NCI-H2029 (cell line): ENCODE measurements at regions not wholly inside any gene's neighbourhood (a gene's known extent, or its start where the extent isn't known, plus 50 kb on each side); places are given as distances from the start of the nearest gene placed in this dataset.

Experiments used
- DNase-seq: peaks from one replicate; lab custom pipeline; 2025; lab: John Stamatoyannopoulos, UW

DNA sequence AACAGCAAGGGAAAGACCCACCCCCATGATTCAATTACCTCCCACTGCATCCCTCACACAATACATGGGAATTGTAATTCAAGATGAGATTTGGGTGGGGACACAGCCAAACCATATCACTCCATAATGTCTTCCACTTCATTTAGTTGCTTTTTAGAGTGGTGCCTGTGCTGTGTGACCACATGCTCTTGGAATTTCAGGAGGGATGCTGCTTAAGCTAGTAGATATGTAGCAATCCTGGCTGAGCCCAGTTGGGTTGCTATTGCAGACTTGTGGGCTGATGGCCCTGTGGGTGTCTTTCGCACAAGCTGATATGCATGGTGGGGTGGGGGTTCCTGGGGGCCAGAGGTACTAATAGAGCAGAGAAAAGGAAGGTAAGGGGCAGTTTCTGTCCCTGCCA lies 160.4 kb upstream of the SYT6 start:
- DNase-seq: no peak

DNA sequence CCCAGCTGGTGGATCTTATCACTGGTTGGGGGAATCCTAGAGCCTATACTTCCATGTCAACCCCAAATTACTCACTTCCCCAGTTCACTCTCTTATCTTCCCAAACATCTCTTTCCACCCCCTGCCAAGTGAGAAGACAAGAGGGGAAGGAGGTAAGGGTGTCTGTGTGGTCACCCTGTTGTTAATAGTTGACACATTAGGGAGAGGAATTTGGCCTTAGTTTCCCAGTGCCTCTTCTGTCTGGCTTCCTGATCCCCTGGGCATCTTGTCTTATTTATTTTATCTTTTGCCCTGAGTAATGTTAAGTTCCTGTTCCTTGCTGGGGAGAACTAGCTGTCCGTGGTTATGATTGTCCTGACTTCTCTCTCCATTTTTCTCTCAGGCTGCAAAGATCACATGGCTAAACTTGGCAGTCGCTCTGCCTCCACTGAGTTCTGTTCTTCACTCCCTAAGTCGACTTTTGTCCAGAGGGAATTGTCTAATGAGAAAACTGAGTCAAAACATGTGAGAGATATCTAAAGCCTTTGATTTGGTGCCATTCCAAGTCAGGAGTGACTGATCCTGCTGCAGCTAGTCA lies 157.1 kb upstream of the SYT6 start:
- no peak for DNase-seq

DNA sequence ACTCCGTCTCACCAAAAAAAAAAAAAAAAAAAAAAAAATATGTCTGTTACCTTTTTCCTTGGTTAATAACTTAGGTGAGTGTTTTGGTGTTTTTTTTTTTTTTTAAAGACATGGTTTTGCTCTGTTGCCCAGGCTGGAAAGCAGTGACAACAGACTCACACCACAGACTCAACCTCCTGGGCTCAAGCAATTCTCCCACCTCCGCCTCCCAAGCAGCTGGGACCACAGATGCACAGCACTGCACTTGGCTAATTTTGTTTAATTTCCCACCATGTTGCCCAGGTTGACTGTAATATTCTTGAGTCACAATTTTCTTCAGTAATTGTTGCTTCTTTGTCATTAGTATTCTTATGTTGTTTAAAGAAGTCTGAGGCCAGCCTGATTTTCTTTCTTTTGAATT lies 149.2 kb upstream of the SYT6 start:
- no peak for DNase-seq

DNA sequence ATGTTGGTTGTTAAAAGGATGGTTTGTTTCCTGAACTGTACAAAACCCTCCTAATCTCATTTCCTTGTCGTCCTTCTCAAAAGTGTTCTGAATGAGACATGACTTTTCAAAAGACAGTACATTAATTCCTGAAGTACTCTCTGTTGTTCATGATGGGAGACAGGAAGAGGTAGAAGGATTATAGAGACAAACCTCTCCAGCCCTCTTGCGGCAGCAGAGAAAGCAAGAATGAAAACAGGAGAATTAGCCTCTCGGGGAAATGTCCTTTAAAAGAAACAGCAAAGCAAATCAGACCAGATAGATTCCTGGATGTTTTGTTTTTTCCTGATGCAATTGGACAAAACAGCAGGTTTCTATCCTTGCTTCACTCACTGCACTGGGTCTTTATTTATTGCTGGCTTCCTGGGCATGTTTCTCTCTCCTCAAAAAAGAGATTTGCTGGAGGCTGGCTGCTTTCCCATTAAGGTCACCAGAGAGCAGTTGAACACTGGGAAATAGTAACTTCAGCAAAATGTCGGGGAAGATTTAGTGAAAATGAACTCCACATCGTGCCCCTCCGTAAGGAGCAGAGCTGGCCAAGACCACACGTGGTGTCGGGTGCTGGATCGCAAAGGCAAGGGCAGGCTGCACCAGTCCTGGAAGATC lies 145.8 kb upstream of the SYT6 start:
- DNase-seq: no peak

DNA sequence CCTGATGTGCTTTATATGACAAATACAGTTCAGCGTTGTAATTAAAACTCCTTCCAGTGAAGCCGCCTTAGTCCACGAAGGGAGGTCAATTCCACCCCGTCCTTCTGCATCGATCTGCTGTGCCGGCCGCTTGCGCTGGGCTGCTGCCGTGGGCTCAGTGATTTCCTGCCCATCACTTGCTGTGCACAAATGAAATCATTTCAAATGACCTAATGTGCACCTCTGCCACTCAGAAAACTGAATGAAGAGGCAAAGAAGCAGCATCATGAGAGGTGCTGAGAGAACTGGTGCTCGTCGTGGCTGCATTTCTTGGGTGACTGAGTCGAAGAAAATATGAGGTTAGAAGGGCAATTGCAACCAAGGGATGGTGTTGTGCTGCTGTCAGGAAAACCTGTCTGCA lies 144.3 kb upstream of the SYT6 start:
- DNase-seq: no peak

DNA sequence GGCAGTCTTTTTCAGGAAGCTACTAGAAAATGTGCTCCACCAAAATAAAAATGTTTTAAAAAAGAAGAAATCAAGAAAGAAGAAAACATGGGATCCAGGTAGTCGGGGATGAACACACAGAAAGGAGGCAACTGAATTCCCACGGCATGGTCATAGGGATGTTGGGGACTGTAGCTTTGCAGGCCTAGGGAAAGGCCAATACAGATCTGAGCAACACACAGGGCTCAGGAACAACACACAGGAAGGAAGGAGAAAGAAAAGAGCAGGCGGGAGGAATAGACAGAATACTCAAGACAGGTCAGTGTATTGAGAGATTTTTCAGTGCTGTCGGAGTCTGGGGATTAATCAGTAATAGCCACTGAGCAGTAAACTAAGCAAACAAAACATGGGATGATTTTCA lies 142.7 kb upstream of the SYT6 start:
- DNase-seq: no peak

DNA sequence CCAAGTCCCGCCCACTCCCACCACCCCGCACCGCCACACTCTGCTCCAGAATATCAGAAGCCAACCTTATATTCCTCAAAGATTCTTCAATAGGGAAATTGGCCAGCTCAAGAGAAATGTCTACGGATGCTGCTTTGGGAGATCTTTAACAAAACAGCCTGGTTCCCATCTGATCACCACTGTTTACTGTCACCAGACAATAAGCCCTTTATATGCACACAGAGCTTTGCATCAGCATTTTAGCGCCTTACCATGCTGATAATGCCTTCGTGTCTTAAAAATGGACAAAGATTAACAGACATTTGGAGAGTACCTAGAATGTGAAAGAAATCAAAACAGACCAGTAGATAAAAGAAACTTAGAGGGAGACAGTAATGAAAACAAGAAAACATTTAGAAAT lies 141.7 kb upstream of the SYT6 start:
- DNase-seq: no peak

DNA sequence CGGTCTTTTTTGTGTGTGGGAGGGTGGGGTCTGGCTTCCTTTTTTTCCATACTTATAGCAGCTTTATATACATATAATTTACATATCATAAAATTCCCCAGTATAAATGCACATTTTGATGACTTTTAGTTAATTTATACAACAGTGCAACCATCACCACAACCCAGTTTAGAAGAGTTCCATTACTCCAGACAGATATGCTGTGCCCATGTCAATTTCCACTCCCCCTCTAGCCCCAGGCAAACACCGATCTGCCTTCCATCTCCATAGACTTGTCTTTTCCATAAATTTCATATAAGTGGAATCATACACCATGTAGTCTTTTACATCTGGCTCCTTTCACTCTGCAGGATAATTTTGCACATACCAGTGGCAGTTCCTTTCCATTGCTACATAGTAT lies 139.2 kb upstream of the SYT6 start:
- no peak for DNase-seq

DNA sequence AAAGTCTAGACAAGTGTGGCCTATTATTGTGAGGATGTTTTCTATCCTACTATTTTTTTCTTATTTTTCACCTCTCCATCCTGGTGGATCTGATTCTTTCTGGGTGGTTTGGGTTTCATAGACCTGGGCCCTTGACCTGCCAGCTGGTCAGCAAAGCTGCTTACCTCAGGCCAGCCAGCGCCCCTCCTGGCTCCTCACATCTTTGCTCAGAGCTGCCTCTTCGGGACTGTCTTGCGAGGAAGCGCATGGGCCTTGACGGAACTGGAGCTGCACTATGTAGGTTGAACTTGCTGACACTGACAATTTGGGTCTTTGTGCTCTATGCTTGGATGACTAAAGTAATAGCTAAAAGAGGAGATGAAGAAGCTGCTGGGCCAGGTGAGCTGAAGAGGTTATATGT lies 138.5 kb upstream of the SYT6 start:
- no peak for DNase-seq

DNA sequence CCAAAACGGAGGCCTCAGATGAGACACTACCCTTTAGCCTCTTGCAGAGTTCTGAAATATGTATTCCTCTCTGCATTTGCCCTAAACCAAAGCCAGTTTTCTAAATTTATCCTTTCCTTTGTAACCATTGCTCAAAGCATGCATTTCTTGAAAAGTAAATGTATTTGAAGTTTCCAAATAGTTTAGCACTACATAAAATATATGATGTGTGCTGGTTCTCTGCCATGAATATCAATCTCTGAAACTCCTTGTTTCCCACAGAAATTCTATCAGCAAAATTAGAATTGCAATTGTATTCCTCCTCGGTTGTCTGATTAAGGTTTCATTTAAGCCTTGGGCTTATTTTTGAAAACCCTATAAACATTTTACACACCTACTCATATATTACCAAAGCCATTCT lies 137.1 kb upstream of the SYT6 start:
- no peak for DNase-seq

DNA sequence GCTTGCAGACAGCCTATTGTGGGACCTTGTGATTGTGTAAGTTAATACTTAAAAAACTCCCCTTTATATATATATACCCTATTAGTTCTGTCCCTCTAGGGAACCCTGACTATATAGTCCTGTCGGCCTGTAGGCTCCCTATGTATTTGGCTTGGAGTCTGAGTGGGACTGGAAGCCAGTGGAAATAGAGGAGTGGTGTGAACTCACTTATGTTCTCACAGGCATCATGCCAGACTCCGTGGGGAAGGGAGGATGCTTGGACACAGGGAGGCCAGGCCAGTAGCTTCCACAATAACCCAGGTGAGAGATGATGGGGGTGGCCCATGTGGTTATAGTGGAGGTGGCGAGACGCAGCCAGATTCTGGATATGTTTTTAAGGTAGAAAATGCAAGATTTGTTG lies 136.7 kb upstream of the SYT6 start:
- DNase-seq: no peak

DNA sequence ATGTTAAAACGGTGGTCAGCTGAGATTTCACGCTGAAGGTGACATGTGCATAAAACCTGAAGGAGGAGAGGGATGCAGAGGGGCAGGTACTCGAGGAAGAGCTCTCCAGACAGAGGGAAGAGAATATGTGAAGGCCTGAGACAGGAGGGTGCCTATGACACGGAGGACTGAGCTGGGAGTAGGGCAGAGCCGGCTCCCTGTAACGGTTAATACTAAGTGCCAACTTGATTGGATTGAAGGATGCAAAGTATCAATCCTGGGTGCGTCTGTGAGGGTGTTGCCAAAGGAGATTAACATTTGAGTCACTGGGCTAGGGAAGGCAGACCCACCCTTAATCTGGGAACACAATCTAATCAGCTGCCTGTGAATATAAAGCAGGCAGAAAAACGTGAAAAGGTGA lies 136.2 kb upstream of the SYT6 start:
- no peak for DNase-seq

DNA sequence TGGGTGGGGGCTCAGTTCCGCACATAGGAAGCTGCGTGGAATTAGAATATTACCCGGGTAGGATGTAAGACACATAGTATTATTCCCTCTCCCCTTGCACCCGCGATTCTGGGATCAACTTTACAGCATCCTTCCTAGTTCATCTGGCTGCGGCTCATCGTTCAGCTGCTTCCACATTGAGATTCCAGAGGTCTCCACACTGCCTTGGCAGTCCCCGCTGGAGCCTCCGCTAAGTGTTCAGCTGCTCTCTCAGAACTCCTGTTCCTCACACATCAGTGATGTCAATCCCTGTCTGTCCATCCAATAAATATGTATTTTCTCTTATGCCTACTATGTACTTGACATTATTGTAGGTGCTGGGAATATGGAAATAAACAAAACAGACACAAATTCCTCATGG lies 135.6 kb upstream of the SYT6 start:
- DNase-seq: no peak

DNA sequence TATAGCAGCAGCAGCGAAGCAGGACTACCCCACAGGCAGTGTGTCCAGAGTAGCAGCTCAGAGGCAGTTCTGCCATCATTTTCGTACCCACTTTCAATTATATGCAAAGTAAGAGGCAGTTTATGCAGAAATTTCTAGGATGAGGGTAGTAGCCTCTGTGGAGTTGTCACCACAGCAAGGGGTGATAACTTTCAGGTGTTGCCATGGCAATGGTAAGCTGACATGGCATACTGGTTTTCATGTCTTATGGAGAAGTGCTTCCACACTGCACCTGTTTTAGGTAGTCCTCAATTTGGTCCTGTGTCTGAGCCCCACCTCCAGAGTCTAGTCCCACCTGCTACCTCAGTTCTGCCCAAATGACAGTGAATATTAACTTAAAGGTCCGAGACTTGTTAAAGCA lies 133.3 kb upstream of the SYT6 start:
- DNase-seq: no peak

DNA sequence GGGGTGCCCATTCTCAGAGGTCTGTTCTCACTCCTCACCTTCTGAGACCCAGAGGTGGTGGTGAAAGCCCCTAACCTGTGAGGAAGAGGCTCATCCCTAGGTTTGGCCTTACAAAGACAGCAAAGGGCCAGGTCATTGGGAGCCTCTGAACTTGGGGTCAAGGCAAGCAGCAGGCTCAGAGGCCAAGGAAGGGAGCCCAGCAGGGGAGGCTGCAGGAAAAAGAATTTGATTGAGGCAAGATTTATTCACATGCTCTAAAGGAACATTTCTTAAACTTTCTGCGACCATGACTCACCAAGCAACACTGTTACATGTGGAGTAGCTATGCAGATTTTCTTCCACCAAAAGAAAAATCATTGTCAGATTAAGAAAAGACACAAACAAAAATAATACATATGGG lies 132.5 kb upstream of the SYT6 start:
- no peak for DNase-seq

DNA sequence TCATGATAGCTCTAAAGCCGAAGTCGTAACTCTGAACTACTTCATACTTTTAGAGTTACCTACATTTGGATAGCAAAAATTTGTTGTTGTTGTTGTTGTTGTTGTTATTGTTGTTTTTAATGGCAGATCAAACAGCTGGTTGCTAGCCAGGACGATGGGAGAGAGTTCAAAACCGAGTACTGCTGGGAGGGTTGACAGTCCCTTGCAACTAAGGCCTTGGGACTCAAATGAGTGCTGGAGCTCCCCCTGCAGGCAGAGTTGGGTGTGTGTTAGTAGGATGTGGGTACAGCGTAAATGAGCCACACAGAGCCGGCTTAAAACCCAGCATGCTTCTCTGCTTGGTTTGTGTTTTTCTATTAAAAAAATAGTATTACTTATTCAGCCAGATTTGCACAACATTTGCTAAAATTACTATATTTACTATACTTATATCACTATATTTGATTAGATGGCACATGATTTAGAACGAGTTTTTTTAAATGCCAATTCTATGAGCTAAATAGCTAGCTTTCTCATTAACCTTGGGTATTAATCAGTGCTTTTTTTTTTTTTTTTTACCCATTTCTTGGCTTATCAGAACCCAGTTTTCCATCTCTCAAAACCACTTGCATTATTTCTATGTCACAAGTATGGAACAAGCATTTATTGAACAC lies 129.2 kb upstream of the SYT6 start:
- DNase-seq: peak; percentile 68

DNA sequence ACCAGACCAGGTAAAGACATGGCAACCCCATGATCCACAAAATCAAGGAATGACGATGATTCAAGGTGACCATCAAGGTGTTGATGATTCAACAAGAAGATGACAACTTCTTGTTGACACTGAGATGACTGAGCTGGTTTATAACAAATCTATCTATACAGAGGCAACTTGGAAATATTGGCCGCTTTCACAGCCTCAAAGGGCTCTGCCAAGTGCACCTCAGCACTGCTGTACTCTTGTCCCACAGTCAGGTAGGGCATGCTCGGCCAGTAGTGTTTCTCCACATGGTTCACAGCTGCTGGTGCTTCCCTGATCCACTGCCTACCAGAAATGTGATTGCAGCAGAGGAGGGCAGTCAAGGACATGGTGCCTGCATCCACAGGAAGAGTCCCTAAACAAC lies 125.2 kb upstream of the SYT6 start:
- no peak for DNase-seq

DNA sequence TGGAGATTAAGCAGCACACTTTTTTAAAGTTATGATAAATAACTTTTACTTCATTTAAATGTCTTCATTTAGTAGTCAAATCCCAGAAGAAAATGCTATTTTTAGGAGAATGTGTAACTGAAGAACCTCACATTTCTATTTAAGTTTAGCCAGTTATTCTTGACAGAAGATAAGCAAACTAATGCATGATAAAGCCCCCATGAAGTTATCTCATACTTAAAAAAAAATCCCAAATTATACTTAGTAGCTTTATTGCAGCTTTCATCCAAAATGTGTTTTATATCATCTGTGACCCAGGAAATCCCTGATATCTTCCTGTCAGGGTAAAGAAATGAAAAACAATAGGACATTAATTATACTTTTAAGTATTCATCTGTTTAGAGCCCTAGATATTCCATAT lies 124.8 kb upstream of the SYT6 start:
- DNase-seq: no peak

DNA sequence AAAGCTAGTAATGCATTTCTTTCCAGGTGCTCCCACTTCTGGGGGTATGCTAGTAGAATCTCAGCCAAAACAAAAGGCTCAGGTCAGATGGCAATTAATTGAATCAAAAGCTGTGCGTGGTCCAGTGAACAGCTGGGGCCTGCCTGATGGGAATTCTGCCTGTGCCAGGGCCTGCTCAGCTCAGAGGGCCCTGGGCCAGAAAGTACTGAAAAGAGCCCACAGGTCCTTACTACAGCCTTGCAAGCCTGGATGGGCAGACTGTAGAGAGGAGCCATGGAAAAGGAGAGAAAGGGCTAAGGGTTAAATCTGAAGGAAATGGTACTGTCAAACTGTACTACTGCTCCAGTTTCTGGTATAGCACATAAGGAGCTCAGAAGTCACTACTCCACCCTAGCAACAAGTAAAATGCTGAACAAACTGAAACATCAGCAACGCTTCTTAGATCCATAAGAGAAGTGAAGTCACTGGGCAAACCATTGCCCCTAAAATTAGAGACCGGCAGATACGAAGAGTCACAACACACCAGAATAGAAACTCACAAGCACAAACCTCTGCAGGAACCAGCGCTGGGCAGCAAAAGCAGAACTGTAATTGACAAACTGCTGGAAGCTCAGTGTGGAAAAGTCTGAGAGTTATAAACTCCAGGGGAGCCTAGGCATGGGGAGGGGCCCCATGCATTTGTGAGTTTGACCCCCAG lies 121.1 kb upstream of the SYT6 start:
- DNase-seq: no peak

DNA sequence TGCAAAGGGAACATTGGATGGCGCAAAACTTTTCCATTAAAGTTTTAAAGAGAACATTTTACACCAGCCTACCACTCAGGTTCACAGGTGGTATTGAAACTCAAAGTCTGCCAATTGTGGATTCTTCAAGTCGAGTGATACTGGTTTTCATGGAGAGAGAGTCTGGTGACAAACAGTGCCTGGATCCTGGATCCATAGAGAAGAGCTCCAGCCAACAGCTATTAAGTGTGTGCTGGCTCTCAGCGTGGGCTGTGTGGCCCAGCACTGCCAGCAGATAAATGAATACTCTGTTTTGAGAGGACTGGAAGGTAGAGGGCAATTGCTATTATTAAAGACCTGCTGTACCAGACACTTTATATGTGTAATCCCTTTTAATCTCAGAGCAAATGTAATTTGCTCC lies 118.9 kb upstream of the SYT6 start:
- no peak for DNase-seq

DNA sequence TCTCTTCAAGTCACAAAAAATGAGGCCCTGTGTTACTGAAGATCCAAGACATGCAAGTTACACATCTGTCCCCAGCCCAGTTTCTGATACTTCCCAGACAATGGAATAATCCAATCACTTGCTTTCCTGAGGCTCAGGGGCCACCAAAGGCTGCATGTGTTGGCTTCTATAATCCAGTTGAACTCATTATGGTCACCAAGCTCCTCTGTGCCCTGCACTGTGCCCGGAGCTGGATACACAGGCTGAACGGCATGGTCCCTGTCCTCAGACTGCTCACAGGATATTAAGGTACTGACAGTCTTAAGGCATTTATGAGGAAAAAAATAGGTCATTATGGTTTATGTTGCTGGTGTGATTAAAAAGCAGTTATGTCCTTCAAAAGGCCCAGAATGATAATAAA lies 117.0 kb upstream of the SYT6 start:
- DNase-seq: no peak

DNA sequence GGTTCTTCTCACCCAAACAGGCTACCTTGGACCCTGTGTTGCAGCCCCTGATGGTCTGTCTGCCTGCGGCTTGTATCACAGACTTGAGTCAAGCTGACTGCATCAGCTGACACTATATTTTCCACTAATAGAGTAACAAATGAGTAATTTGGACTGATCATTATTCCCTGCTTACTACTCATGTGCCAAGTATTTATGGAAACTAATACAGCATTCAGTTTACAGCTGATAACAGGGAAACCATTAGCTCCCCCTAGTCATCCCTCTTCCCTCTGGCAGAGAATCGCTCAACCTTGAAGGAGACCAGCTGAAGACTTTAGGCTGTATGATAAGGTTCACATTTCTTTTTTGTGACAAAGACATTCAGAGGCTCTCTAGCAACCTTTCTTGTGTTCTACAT lies 116.6 kb upstream of the SYT6 start:
- DNase-seq: no peak

DNA sequence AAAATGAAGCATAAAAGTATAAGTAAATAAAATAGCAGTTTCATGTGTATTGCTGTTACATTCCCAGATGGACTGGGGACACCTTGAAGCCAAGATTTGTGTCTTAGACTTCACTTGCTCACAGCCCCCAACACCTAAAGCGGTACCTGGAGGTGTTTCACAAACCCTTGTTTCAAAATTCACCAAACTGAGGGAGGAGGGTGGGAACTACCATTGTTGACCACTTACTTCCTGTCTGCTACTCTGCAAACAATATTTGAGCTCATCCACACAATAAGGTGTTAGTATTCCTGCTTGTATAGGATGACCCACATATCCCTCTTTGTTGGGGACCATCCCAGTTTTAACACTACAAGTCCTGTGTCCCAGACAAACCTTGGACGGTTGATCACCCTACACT lies 115.9 kb upstream of the SYT6 start:
- DNase-seq: no peak
